CD14-positive monocyte (primary cell): ENCODE measurements at regions not wholly inside any gene's neighbourhood (a gene's known extent, or its start where the extent isn't known, plus 50 kb on each side); places are given as distances from the start of the nearest gene placed in this dataset.

Experiments
- DNase-seq, 3 donors: peaks; one replicate each; pipeline ENCODE4 v3.0.0-alpha.2; 2011 to 2022
- H2AFZ ChIP-seq: 2 replicates; pipeline ENCODE4 v1.6.0; 2012; ENCODE audit warnings: mild to moderate bottlenecking, low read depth, low read length, inconsistent platforms; ENCODE audit not compliant: insufficient read depth, poor library complexity, severe bottlenecking
- H3K27ac ChIP-seq, 2 donors: 1 replicate in 1 of 2; 2 replicates in 1 of 2; pipeline ENCODE4 v1.5.1; 2012 to 2013; ENCODE audit warnings: low read length in 2 of 2, control low read depth in 1 of 2, inconsistent platforms in 1 of 2, low read depth in 1 of 2, mild to moderate bottlenecking in 1 of 2
- H3K27me3 ChIP-seq, 2 donors: one replicate each; pipeline versions ENCODE4 v1.6.0 to v1.6.1; 2011 to 2013; ENCODE audit warnings: low read length in 2 of 2; ENCODE audit not compliant: control insufficient read depth in 2 of 2, insufficient read depth in 2 of 2
- H3K36me3 ChIP-seq, 2 donors: replicated peaks in 1 of 2; 1 replicate in 1 of 2; 2 replicates in 1 of 2; pipeline versions ENCODE4 v1.5.1 to v1.6.1; 2012 to 2013; ENCODE audit warnings: low read length in 2 of 2, control low read depth in 1 of 2, inconsistent platforms in 1 of 2, mild to moderate bottlenecking in 1 of 2; ENCODE audit not compliant: insufficient read depth in 2 of 2, control insufficient read depth in 1 of 2
- H3K4me1 ChIP-seq, 2 donors: 1 replicate in 1 of 2; 2 replicates in 1 of 2; pipeline versions ENCODE4 v1.5.1 to v1.6.1; 2012 to 2013; ENCODE audit warnings: low read length in 2 of 2, control low read depth in 1 of 2, inconsistent platforms in 1 of 2, mild to moderate bottlenecking in 1 of 2, moderate library complexity in 1 of 2; ENCODE audit not compliant: insufficient read depth in 2 of 2, control insufficient read depth in 1 of 2
- H3K4me2 ChIP-seq: replicated peaks from 2 replicates; pipeline ENCODE3; 2012; ENCODE audit warnings: low read length, moderate library complexity, mild to moderate bottlenecking; ENCODE audit not compliant: poor library complexity, severe bottlenecking; ENCODE audit errors: extremely low read depth
- H3K4me3 ChIP-seq, 3 experiments: fragments of 200-600 bp in 1 of 3; sonication (generic) in 1 of 3; replicated peaks in 1 of 3; 1 replicate in 2 of 3; 2 replicates in 1 of 3; pipeline ENCODE4 v1.5.1; 2011 to 2013; ENCODE audit warnings: low read length in 3 of 3, mild to moderate bottlenecking in 3 of 3, control low read depth in 2 of 3, low read depth in 2 of 3, inconsistent platforms in 1 of 3, moderate library complexity in 1 of 3
- H3K79me2 ChIP-seq: 2 replicates; pipeline ENCODE4 v1.6.0; 2012; ENCODE audit warnings: mild to moderate bottlenecking, control low read depth, inconsistent platforms, low read length, moderate library complexity; ENCODE audit not compliant: insufficient read depth
- H3K9ac ChIP-seq: 2 replicates; pipeline ENCODE4 v1.6.0; 2017; ENCODE audit warnings: low read length, mild to moderate bottlenecking; ENCODE audit not compliant: insufficient read depth, poor library complexity, severe bottlenecking
- H3K9me3 ChIP-seq, 2 donors: replicated peaks in 1 of 2; 1 replicate in 1 of 2; 2 replicates in 1 of 2; pipeline versions ENCODE4 v1.5.1 to v1.6.1; 2012 to 2013; ENCODE audit warnings: low read length in 2 of 2, control low read depth in 1 of 2; ENCODE audit not compliant: control insufficient read depth in 1 of 2, insufficient read depth in 1 of 2
- H4K20me1 ChIP-seq: 2 replicates; pipeline ENCODE4 v1.6.0; 2012; ENCODE audit warnings: mild to moderate bottlenecking, low read length, control low read depth, moderate library complexity; ENCODE audit not compliant: insufficient read depth
- H3K27ac Mint-ChIP-seq, 7 donors: one replicate each; pipeline ENCODE4 v1.8.0; 2020; ENCODE audit warnings: mild to moderate bottlenecking in 7 of 7, mixed read lengths in 7 of 7, moderate library complexity in 6 of 7, inconsistent platforms in 2 of 7
- H3K27me3 Mint-ChIP-seq, 3 donors: one replicate each; pipeline ENCODE4 v1.8.0; 2021 to 2022; ENCODE audit warnings: low read depth in 3 of 3, mild to moderate bottlenecking in 3 of 3, mixed read lengths in 3 of 3, moderate library complexity in 3 of 3, inconsistent platforms in 1 of 3
- H3K36me3 Mint-ChIP-seq, 2 donors: one replicate each; pipeline ENCODE4 v1.8.0; 2020; ENCODE audit warnings: mixed read lengths in 2 of 2, inconsistent platforms in 1 of 2, mild to moderate bottlenecking in 1 of 2
- H3K4me1 Mint-ChIP-seq: one replicate; pipeline ENCODE4 v1.8.0; 2020; ENCODE audit warnings: mild to moderate bottlenecking, mixed read lengths
- H3K4me3 Mint-ChIP-seq, 2 donors: one replicate each; pipeline ENCODE4 v1.8.0; 2020; ENCODE audit warnings: mild to moderate bottlenecking in 2 of 2, mixed read lengths in 2 of 2, moderate library complexity in 1 of 2
- H3K9me3 Mint-ChIP-seq, 7 donors: one replicate each; pipeline ENCODE4 v1.8.0; 2020 to 2022; ENCODE audit warnings: mixed read lengths in 7 of 7, mild to moderate bottlenecking in 6 of 7, moderate library complexity in 6 of 7, inconsistent platforms in 2 of 7
- CTCF ChIP-seq: fragments of 200-600 bp; IDR thresholded peaks from one replicate; pipeline ENCODE4 v1.8.0; 2022; ENCODE audit warnings: antibody characterized with exemption, mild to moderate bottlenecking
- WGBS: methylation state at CpG from one replicate; pipeline ENCODE4 v1.1.5; 2013; ENCODE audit warnings: missing lambda C conversion rate; ENCODE audit not compliant: insufficient coverage; 5-methylcytosine and 5-hydroxymethylcytosine counted together
- intact Hi-C, 2 donors: fragments of 100-400 bp; cut with micrococcal nuclease; formaldehyde crosslinking; loops; one replicate each; pipeline versions ENCODE4 v1.15.0 to v1.15.1; 2023

GRCh38 chr4:119946359-119946758 lies 120.3 kb downstream of the MAD2L1 start:
- no peak overlapping the region for H3K4me3 Mint-ChIP-seq
- no peaks in the 10 kb centered on the region for H3K79me2 ChIP-seq
- H3K27me3 ChIP-seq = no peaks in the 10 kb centered on the region
- no peak for DNase-seq
- H3K4me1 ChIP-seq = no peaks in the 10 kb centered on the region
- no peaks in the 10 kb centered on the region for H3K36me3 Mint-ChIP-seq
- H3K36me3 ChIP-seq = no peaks in the 10 kb centered on the region
- H3K27me3 Mint-ChIP-seq = peaks cover 0 to 2% (median 0%) of the 10 kb centered on the region in 3 donors
- no peak overlapping the region for H2AFZ ChIP-seq
- H3K4me2 ChIP-seq = no peak overlapping the region
- no peaks in the 10 kb centered on the region for H3K4me1 Mint-ChIP-seq
- no peak overlapping the region for H3K27ac Mint-ChIP-seq
- WGBS = 100% methylated on average over 2 of the region's 5 CpGs
- H3K9me3 Mint-ChIP-seq = peaks cover 0 to 4% (median 0%) of the 10 kb centered on the region in 7 donors
- H3K4me3 ChIP-seq = no peak overlapping the region
- no peaks in the 10 kb centered on the region for H3K9me3 ChIP-seq
- no peak overlapping the region for H3K9ac ChIP-seq
- no peak for TF ChIP-seq CTCF
- H4K20me1 ChIP-seq = no peaks in the 10 kb centered on the region
- no peak overlapping the region for H3K27ac ChIP-seq
- intact Hi-C loops = no loop called here

- H3K9me3 ChIP-seq = no peaks in the 10 kb centered on the region
- no peaks in the 10 kb centered on the region for H3K36me3 ChIP-seq
- H3K27ac ChIP-seq = no peak overlapping the region
- H3K27me3 ChIP-seq = no peaks in the 10 kb centered on the region
- no peak overlapping the region for H3K4me3 ChIP-seq
- H3K9ac ChIP-seq = no peak overlapping the region
- H2AFZ ChIP-seq = no peak overlapping the region
- Mint-ChIP-seq H3K36me3 (no peaks in the 10 kb centered on the region), H3K27ac (no peak overlapping the region), H3K4me3 (no peak overlapping the region), H3K27me3 (peaks cover 0 to 2% (median 2%) of the 10 kb centered on the region in 3 donors), H3K4me1 (no peaks in the 10 kb centered on the region), H3K9me3 (peaks cover 0 to 4% (median 2%) of the 10 kb centered on the region in 7 donors)
- H3K4me1 ChIP-seq = no peaks in the 10 kb centered on the region
- no peak for DNase-seq
- no peaks in the 10 kb centered on the region for H3K79me2 ChIP-seq
- no peaks in the 10 kb centered on the region for H4K20me1 ChIP-seq
- H3K4me2 ChIP-seq = no peak overlapping the region
- WGBS = 75% methylated on average over 1 of the region's 1 CpG
- intact Hi-C loops = no loop called here
- TF ChIP-seq CTCF = no peak
Observed at GRCh38 chr4:119942806-119943205, 123.8 kb downstream of the MAD2L1 start.
